ENCODE measurements at regions not wholly inside any gene's neighbourhood (a gene's known extent, or its start where the extent isn't known, plus 50 kb on each side); places are given as distances from the start of the nearest gene placed in this dataset.

DNA sequence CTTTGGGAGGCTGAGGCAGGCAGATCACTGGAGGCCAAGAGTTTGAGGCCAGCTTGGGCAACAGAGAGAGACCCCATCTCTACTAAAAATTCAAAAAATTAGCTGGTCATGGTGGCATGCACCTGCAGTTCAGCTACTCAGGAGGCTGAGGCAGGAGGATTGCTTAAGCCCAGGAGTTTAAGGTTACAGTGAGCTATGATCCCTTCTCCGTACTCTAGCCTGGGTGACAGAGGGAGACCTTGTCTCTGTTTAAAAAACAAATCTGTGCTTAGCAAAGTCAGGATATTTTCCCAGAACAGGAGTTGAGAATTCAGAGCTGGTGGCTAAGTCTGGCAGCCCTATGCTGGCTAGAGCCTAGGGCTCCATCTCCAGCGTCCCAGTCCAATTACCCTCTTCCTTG, 142.9 kb upstream of the PZP start:
- no peak overlapping the region for H3K27ac Mint-ChIP-seq
- no peak overlapping the region for H3K4me3 Mint-ChIP-seq
- H3K4me1 Mint-ChIP-seq = peaks cover 5% of the 10 kb centered on the region
- peaks cover 44% of the 10 kb centered on the region for H3K9me3 Mint-ChIP-seq
- no peak for DNase-seq
- peaks cover 66% of the 10 kb centered on the region for H3K36me3 Mint-ChIP-seq (ENCODE audit: low read depth)
- H3K27me3 Mint-ChIP-seq (ENCODE audit: low read depth, poor library complexity) = peaks cover 9% of the 10 kb centered on the region
- TF ChIP-seq, protein P1, sequence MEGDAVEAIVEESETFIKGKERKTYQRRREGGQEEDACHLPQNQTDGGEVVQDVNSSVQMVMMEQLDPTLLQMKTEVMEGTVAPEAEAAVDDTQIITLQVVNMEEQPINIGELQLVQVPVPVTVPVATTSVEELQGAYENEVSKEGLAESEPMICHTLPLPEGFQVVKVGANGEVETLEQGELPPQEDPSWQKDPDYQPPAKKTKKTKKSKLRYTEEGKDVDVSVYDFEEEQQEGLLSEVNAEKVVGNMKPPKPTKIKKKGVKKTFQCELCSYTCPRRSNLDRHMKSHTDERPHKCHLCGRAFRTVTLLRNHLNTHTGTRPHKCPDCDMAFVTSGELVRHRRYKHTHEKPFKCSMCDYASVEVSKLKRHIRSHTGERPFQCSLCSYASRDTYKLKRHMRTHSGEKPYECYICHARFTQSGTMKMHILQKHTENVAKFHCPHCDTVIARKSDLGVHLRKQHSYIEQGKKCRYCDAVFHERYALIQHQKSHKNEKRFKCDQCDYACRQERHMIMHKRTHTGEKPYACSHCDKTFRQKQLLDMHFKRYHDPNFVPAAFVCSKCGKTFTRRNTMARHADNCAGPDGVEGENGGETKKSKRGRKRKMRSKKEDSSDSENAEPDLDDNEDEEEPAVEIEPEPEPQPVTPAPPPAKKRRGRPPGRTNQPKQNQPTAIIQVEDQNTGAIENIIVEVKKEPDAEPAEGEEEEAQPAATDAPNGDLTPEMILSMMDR (IDR thresholded peaks at IDR 0.05) = no peak

DNA sequence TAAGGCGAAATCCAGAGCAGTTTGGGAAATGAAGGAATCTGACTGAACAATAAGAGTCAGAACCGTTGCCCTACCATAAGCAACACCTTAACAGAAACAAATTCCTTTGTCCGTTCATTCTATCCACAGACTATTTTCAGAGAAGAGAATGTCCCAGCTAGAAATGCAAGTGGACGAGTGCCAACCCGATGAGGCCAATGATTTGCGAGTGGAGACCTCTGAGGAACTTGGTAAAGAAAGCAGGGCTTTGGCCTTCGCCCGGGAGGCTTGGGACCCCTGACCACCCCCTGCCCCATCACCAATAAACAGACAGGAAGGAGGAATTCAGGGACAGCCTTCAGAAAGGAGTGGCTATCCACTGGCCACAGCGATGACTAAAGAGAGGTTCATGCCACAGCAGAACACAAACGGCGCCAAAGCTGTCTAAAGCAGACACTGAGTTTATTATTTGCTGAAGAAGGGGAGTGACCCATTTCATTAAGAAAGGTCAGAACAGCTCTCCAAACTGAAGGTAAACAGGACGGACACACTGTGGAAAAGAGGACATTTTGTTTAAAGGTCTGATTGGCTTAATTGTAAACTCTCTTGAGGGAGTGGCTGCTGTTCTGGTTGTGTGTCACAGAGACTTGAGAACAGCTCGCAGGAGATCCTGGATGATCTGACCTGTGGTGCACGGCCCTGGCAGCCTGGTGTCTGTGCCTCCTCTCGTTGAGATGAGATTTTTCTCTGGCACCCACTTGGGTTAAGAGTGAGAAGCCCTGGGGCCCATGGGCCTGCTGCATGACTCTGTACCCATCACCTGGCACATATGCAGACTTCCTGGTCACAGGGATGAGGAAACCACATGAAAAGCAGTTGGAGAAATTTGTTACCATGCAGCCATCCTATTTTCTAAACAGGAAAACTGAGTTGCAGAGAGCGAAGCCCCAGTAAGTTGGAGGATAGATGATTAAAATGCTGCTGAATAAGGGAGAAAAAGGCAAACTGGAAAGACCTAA, 142.0 kb upstream of the PZP start:
- Mint-ChIP-seq H3K4me1 (peaks cover 5% of the 10 kb centered on the region), H3K27me3 (ENCODE audit: low read depth, poor library complexity) (peaks cover 9% of the 10 kb centered on the region), H3K36me3 (ENCODE audit: low read depth) (peaks cover 62% of the 10 kb centered on the region), H3K4me3 (no peak overlapping the region), H3K9me3 (peaks cover 36% of the 10 kb centered on the region), H3K27ac (no peak overlapping the region)
- no peak for DNase-seq
- TF ChIP-seq, protein P1 (IDR thresholded peaks at IDR 0.05) = no peak

DNA sequence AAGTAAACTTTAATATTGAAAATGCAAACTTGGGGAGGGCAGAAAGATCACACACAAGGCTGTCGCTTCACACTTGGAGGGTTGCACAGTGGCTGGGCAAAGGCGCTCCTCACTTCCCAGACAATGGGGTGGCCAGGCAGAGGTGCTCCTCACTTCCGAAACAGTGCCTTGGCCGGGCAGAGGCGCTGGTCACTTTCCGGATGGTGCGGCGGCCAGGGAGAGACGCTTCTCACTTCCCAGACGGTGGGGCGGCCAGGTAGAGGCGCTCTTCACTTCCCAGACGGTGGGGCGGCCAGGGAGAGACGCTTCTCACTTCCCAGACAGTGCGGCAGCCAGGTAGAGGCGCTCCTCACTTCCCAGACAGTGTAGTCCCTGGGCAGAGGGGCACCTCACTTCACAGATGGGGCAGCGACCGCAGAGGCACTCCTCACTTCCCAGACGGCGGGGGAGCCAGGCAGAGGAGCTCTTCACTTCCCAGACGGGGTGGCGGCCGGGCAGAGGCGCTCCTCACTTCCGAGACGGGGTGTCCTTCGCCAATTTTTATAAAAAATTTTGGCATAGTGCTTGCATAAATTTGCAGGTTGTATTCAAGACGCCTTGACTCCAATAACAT, 140.8 kb upstream of the PZP start:
- peaks cover 24% of the 10 kb centered on the region for H3K9me3 Mint-ChIP-seq
- no peak overlapping the region for H3K27ac Mint-ChIP-seq
- no peak overlapping the region for H3K4me3 Mint-ChIP-seq
- H3K27me3 Mint-ChIP-seq (ENCODE audit: low read depth, poor library complexity) = peaks cover 6% of the 10 kb centered on the region
- TF ChIP-seq, protein P1 (IDR thresholded peaks at IDR 0.05) = no peak
- DNase-seq = no peak
- peaks cover 52% of the 10 kb centered on the region for H3K36me3 Mint-ChIP-seq (ENCODE audit: low read depth)
- H3K4me1 Mint-ChIP-seq = peaks cover 14% of the 10 kb centered on the region

DNA sequence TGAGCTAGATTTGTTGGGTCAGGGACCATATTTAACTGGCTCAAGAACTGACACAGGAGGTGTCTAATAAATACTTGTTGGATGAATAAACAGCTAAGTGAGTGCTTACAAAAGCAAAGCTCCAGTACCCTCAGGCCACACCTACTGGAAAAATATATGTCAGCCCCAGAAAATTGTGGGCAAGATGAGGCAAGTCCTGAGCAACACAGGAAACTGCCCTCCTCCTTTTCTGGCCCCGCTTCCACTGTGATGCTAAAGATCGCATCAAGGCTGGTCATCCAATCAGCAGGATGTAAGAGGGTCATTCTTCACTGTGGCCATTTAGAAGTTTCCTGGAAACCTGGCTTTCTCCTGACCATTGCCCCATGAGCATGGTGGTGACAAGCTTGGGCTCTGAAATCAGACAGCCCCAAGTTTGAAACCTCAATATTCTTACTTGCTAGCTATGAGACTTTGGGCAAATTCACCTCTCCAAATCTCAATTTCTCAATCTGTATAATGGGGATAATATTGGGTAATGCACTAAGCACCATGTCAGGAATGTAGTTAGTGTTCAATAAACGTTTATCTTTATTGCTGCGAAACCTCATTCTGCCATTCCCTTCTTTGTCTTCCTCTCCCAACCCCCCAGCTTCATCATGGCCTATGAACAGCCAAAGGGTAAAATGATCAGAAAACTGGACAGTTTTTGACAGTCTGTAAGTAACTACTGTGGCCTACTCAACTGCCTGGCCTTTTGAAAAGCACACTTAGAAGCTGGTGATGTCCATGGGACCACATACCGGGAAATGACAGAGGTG, 139.3 kb upstream of the PZP start:
- Mint-ChIP-seq H3K4me1 (peaks cover 29% of the 10 kb centered on the region), H3K4me3 (no peak overlapping the region), H3K27me3 (ENCODE audit: low read depth, poor library complexity) (peaks cover 4% of the 10 kb centered on the region), H3K9me3 (peaks cover 9% of the 10 kb centered on the region), H3K36me3 (ENCODE audit: low read depth) (peaks cover 39% of the 10 kb centered on the region), H3K27ac (no peak overlapping the region)
- DNase-seq = no peak
- TF ChIP-seq, protein P1 (IDR thresholded peaks at IDR 0.05) = no peak

DNA sequence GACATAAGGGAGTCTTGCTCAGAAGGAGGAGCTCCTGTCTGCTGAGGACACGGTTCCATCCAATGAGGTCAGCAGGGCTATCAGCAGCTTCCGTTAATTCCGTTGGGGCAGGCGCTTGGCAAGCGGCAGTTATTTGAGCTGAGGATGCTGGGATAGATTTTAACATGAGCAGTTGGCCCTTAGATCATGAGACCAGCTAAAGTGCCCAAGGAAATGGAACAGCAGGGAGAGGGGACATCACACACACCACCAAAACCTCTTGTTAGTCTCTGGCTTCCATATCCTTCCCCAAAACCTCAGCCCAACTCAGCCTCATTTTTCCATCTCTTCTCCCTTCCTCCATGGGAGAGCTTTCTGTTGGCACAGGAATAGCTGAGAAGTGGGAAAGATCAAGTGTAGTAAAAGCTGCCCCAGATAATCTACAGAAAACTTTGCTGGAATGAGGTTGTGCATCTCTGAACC, 138.7 kb upstream of the PZP start:
- no peak overlapping the region for H3K4me3 Mint-ChIP-seq
- no peak for DNase-seq
- H3K4me1 Mint-ChIP-seq = peaks cover 34% of the 10 kb centered on the region

More for the DNA sequence above, 138.7 kb upstream of the PZP start:
- peaks cover 2% of the 10 kb centered on the region for H3K27me3 Mint-ChIP-seq (ENCODE audit: low read depth, poor library complexity)
- H3K36me3 Mint-ChIP-seq (ENCODE audit: low read depth) = peaks cover 33% of the 10 kb centered on the region
- H3K27ac Mint-ChIP-seq = no peak overlapping the region
- TF ChIP-seq, protein P1 (IDR thresholded peaks at IDR 0.05) = no peak
- H3K9me3 Mint-ChIP-seq = peaks cover 3% of the 10 kb centered on the region
